A673 (cell line): ENCODE measurements at regions not wholly inside any gene's neighbourhood (a gene's known extent, or its start where the extent isn't known, plus 50 kb on each side); places are given as distances from the start of the nearest gene placed in this dataset.

Source experiments
- BruUV-seq: library from RNA; stranded (reverse); fragments of 400-500 nt; replicated peaks from 2 replicates; lab custom pipeline; 2021; lab: Mats Ljungman, UMichigan
- CTCF ChIA-PET: fragments of 300-600 bp; sonication (Branson Sonifier 250); formaldehyde crosslinking; loops from one replicate; lab custom pipeline; 2022; ENCODE audit warnings: antibody characterized with exemption; lab: Charles Lee
- POLR2A ChIA-PET: fragments of 300-600 bp; sonication (Branson Sonifier 250); formaldehyde crosslinking; loops from one replicate; lab custom pipeline; 2022; ENCODE audit warnings: antibody characterized with exemption; ENCODE audit not compliant: low non-redundant PET; lab: Charles Lee
- DNase-seq: peaks from one replicate; pipeline ENCODE4 v3.0.0-alpha.2; 2015; ENCODE audit warnings: low spot score
- H3K27ac ChIP-seq: fragments of 200-600 bp; sonication (generic); 2 replicates; pipeline ENCODE4 v1.5.1; 2016; ENCODE audit warnings: mixed run types, low read depth, mild to moderate bottlenecking, mixed read lengths, antibody characterized with exemption, low read length; ENCODE audit not compliant: poor library complexity, severe bottlenecking
- H3K27me3 ChIP-seq: fragments of 200-600 bp; sonication (generic); replicated peaks from 2 replicates; pipeline ENCODE4 v1.6.1; 2017; ENCODE audit warnings: mixed run types, low read depth, mild to moderate bottlenecking, mixed read lengths, antibody characterized with exemption, low read length; ENCODE audit not compliant: insufficient read depth, poor library complexity
- H3K36me3 ChIP-seq: fragments of 200-600 bp; sonication (generic); 2 replicates; pipeline ENCODE4 v1.6.1; 2016; ENCODE audit warnings: mixed run types, mild to moderate bottlenecking, mixed read lengths, antibody characterized with exemption, low read length; ENCODE audit not compliant: insufficient read depth, poor library complexity, severe bottlenecking
- H3K4me1 ChIP-seq: fragments of 200-600 bp; sonication (generic); 2 replicates; pipeline ENCODE4 v1.6.1; 2017; ENCODE audit warnings: mixed run types, mild to moderate bottlenecking, mixed read lengths, antibody characterized with exemption, low read length; ENCODE audit not compliant: insufficient read depth, poor library complexity, severe bottlenecking
- H3K4me3 ChIP-seq: fragments of 200-600 bp; sonication (generic); 2 replicates; pipeline ENCODE4 v1.5.1; 2016; ENCODE audit warnings: low read depth, mixed run types, mild to moderate bottlenecking, mixed read lengths, low read length; ENCODE audit not compliant: poor library complexity, severe bottlenecking
- H3K9me3 ChIP-seq: fragments of 200-600 bp; sonication (generic); 2 replicates; pipeline ENCODE4 v1.6.1; 2016; ENCODE audit warnings: mixed run types, low read depth, mild to moderate bottlenecking, mixed read lengths, antibody characterized with exemption, low read length; ENCODE audit not compliant: poor library complexity, severe bottlenecking
- EZH2 ChIP-seq: fragments of 200-600 bp; sonication (generic); IDR thresholded peaks from 2 replicates; pipeline ENCODE4 v1.6.1; 2017; ENCODE audit warnings: borderline replicate concordance, low read depth, mild to moderate bottlenecking, mixed read lengths, antibody characterized with exemption, low read length; ENCODE audit not compliant: poor library complexity, severe bottlenecking
- intact Hi-C: fragments of 100-400 bp; cut with micrococcal nuclease; formaldehyde crosslinking; loops from one replicate; pipeline ENCODE4 v1.10.0; 2022; ENCODE audit not compliant: unreplicated experiment
- TF ChIP-seq, protein P1 (sequence below): fragments of 300-800, 200-600 bp; sonication (generic); conservative IDR thresholded peaks from 2 replicates; pipeline ENCODE4 v1.5.1; 2017; ENCODE audit warnings: low read depth, mild to moderate bottlenecking, antibody characterized with exemption, low read length, moderate library complexity, mixed read lengths

DNA sequence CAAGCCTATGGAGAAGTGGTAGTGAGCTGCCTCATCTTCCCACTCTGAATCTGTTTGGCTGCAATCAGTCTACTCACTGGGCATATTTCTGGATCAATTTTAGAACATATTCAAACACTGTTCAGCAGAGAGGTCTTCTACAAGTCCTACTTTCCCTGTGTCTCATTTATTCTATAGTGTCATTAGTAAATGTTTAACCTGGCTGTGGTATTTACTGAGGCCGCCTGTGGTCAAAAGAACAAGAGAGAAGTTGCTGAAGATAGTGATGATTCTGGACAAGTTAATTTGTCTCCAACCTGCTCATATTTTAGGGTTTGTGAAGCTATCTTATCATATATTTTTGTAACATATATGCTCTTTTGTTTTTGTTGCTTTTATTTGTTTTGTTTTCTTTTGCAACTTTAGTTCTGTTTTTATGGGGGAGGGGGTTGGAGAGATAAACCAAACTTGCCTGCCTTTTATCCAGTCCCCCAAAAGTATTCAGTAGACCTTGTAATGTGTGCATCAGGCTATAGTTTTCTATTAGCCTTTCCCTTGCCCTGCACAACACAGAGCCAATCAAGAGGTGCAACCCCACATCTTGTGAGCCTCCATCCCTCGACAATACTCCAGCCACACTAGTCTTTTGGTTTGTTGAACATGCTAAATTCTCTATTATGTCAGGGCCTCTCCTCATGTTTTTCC is 362.8 kb upstream of the MBL2 start:
- no peaks in the 10 kb centered on the region for H3K27me3 ChIP-seq
- BruUV-seq = no TSS peak
- H3K36me3 ChIP-seq = no peaks in the 10 kb centered on the region
- ChIA-PET POLR2A (no interaction called here), CTCF (no interaction called here)
- peaks cover 8% of the 10 kb centered on the region for H3K9me3 ChIP-seq
- no peak overlapping the region for H3K4me3 ChIP-seq
- DNase-seq = no peak
- H3K27ac ChIP-seq = no peak overlapping the region
- H3K4me1 ChIP-seq = no peaks in the 10 kb centered on the region
- TF ChIP-seq EZH2 = no peak
- TF ChIP-seq, protein P1, sequence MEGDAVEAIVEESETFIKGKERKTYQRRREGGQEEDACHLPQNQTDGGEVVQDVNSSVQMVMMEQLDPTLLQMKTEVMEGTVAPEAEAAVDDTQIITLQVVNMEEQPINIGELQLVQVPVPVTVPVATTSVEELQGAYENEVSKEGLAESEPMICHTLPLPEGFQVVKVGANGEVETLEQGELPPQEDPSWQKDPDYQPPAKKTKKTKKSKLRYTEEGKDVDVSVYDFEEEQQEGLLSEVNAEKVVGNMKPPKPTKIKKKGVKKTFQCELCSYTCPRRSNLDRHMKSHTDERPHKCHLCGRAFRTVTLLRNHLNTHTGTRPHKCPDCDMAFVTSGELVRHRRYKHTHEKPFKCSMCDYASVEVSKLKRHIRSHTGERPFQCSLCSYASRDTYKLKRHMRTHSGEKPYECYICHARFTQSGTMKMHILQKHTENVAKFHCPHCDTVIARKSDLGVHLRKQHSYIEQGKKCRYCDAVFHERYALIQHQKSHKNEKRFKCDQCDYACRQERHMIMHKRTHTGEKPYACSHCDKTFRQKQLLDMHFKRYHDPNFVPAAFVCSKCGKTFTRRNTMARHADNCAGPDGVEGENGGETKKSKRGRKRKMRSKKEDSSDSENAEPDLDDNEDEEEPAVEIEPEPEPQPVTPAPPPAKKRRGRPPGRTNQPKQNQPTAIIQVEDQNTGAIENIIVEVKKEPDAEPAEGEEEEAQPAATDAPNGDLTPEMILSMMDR = no peak
- intact Hi-C loops = no loop called here

DNA sequence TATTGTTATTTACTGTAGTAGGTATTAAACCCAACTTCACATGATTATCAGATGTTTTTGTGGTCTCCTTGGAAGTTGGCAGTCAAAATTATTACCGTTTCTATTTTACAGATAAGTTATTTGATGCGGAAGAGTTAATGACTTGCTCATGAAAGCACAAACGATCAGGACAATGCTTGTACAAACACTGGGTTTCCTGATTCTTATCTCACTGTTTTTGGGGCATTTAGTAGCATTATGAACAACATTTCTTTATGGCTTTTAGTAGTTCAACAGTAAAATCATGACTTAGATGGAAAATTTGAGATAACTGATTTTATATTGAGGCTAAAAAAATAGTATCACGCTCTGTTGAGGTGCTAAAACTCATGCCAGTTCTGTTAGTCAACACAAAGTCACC is 361.5 kb upstream of the MBL2 start:
- no peak for TF ChIP-seq EZH2
- H3K9me3 ChIP-seq = peaks cover 5% of the 10 kb centered on the region
- BruUV-seq = no TSS peak
- ChIA-PET POLR2A (no interaction called here), CTCF (no interaction called here)
- H3K4me3 ChIP-seq = no peak overlapping the region
- H3K36me3 ChIP-seq = no peaks in the 10 kb centered on the region
- H3K27me3 ChIP-seq = no peaks in the 10 kb centered on the region
- H3K4me1 ChIP-seq = no peaks in the 10 kb centered on the region
- intact Hi-C loops = no loop called here
- H3K27ac ChIP-seq = no peak overlapping the region
- no peak for DNase-seq

DNA sequence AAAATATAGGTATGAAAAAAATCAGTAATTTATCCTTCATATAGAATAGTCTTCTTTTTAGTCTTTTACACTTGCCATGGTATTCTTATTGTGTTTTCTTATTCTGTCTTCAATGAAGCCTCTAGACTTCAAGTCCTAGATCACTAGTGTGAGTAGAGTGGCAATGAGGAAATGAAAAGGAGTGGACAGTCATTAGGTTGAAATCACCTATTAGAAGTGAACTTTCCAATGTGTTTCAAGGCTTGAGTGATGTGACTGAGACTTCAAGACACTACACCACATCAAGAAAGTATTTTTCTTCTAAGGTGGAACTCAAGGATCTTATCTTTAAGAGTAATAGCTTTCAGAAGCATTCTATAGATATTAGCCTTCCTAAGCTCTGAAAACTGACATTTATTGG is 357.8 kb upstream of the MBL2 start:
- TF ChIP-seq, protein P1 = no peak
- no peak for TF ChIP-seq EZH2
- ChIA-PET POLR2A (no interaction called here), CTCF (no interaction called here)
- Histone ChIP-seq H3K27me3 (no peaks in the 10 kb centered on the region), H3K27ac (no peak overlapping the region), H3K4me3 (no peak overlapping the region), H3K4me1 (no peaks in the 10 kb centered on the region), H3K9me3 (no peaks in the 10 kb centered on the region), H3K36me3 (no peaks in the 10 kb centered on the region)
- no TSS peak for BruUV-seq
- DNase-seq = no peak
- intact Hi-C loops = no loop called here

DNA sequence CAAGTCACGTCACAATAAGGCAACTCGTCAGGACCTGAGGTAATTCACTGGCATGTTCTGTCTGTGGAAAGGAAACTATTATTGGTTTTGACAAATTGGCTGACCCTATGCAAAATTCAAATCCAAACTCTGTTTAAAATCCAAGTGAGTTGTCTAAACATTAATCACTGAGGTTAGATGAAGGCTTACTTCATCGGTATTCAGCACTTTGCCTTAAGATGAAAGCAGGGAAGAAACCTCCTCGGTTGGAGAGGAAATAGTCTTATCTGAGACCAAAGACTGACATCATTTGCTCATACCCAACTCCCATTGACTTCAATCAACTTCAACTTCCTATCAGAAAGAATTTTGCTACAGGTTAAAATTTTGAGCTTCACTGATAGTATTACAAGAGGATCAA is 355.1 kb upstream of the MBL2 start:
- no peak for DNase-seq
- POLR2A ChIA-PET = no interaction called here
- Histone ChIP-seq H3K27me3 (no peaks in the 10 kb centered on the region), H3K4me1 (no peaks in the 10 kb centered on the region), H3K36me3 (no peaks in the 10 kb centered on the region), H3K27ac (no peak overlapping the region), H3K4me3 (no peak overlapping the region), H3K9me3 (no peaks in the 10 kb centered on the region)
- TF ChIP-seq EZH2 = no peak
- TF ChIP-seq, protein P1 = no peak
- CTCF ChIA-PET = no interaction called here
- intact Hi-C loops = no loop called here
- no TSS peak for BruUV-seq
